T-helper 2 cell treated with Interferon-gamma antibody and Interleukin-4, amounts not matched to agents 100 ng/mL and 5 ng/mL, for 36 hours (primary cell): ENCODE measurements at regions not wholly inside any gene's neighbourhood (a gene's known extent, or its start where the extent isn't known, plus 50 kb on each side); places are given as distances from the start of the nearest gene placed in this dataset.
"Not testable (repeated sequence)": the region's sequence is repeated elsewhere in the genome, so short reads cannot be mapped to it uniquely, and the experiment has no call there.

Experiments used
- intact Hi-C: fragments of 100-400 bp; cut with micrococcal nuclease; formaldehyde crosslinking; loops from one replicate; pipeline ENCODE4 v1.15.1; 2023

DNA sequence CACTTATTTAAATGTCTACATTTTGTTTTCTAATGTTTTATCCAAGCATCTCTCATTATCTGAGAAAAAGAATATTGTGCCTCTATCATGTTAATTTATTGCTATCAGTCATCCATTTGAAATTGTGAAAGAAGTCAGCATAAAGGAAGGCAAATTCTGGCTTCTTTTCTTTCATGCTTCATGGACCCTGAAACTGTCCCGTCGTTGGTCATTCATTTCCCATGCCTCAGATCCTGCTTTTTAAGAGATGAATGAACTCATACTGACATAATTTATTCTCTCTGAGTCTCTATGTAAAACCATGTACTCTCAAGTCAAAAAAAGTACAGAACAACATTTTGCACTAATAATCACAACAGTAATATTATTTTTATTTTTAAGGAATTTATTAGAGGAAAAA, 2512.0 kb downstream of the PCDH9 start:
- intact Hi-C loops = no loop called here

DNA sequence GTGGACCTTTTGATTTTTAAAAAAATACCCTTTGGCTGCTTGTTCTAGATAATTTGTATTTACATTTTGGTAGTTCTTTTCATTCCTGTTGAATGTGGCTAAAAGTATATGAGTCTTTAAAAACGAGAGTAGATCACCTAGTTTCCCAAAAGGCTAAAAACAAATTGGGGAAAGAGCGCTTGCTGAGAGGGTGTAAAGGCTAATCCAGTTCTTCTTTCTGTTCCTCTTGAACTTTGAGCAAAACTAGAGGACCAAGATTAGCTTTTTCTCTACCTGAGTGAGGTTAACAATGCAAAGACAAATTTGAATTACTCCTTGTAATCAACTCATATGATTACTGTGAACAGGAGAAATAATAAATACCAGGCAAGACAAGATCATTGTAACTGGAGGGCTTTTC, 2513.2 kb downstream of the PCDH9 start:
- intact Hi-C loops = no loop called here

DNA sequence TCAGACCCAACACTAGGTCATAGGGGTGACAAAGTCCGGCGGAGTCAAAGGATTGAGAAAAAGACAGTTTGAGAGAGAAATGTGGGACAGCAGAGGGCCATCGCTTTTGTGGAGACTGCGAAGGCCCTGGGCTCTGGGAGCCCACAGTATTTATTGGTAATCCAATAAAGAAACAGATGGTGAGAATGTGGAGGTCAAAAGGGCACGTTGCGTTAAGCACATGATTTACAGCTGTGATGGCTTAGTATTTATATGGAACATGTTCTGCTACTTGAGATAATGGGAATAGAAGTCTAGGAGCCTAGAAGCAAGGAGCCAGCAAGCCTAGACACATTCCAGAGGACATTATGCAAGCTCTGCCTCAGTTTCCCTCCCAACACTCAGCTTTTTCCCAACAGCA, 2521.1 kb downstream of the PCDH9 start:
- intact Hi-C loops = no loop called here

DNA sequence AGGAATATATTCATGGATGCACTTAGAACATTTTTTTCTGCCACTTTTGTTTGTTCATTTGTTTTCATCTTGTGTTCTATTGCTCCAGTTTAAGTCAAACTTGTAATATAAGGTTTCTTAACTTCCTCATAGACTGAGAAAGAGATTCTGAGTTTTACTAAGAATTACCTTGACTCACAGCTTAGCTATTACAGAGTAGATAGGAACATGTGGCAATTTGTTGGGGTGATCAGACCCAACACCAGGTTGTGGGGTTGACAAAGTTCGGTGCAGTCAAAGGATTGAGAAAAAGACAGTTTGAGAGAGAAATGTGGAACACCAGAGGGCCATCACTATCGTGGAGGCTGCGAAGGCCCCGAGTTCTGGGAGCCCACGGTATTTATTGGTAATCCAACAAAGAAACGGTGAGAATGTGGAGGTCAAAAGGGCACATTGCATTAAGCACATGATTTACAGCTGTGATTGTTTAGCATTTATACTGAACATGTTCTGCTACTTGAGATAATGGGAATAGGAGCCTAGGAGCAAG, 2526.0 kb downstream of the PCDH9 start:
- intact Hi-C loops = no loop called here

DNA sequence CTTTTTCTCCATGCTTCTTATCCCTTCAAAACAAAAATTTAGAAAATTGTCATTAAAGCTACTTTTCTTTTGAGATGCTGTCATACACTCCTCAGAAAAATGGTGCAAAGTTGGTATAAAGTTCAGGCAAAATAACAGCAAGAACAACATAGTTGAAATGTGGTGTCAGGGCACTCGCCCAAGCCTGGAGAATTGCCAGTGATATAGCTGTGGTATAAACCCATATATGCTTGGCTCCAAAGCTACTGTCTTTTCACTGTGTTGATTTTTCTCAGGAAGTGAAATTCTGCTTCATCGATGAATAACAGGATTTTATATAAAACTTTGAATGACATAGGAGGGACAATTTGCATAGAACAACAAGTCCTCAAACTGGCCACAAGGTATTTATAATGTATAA, 2532.9 kb downstream of the PCDH9 start:
- intact Hi-C loops = no loop called here

DNA sequence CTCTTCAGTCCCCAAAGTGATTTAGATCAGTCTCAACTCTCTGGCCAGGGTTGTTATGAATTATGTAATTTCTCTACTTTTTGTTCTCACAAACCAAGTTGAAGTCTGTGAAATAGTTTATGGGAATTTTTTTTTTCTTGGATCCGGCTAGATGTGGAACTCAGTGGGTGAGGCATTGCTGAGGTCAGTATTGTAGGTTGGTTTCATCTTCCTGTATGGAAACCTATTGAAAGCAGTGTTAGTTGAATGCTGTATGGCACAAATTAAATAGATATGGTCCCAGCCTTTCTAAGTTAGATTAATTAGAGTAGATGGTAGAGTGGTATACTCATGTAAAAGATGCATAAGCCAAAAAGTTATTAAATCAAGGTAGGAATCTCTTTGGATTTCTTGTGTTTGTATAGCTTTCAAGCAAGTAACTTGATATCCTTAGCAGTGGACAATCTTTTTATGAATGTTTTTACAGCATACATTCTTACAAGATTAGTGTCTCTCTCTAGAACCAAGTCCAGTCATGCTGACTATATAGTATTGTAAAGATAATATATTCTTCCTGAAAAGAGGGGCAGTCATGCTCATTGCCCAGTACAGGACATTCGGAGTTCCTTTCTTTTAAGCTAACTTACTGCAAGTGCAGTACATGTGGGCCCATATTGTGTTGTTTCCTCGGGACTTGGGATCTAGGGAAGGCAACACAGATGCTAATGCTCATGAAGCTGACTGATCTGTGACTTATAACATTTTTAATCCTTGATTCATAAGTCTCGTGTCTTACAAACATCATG, 2541.1 kb downstream of the PCDH9 start:
- intact Hi-C loops = no loop called here

DNA sequence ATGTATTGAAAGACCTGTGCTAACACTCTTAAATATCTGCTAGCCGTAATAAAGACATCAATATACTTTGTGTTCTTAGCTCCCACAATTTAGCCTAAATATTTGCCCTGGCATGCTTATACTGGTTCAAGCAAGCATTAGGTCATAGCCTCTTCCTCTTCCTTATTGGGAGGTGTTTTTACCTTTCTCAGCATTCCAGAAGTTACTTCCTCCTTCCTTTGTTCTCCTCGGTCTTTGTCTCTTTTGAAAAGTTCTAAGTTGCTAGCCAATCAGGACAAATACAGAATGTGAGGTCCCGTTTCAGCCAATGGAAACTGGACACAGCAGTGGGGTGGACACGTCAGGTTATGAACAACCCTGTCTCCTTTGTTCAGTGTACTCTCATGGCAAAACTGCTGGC, 2543.6 kb downstream of the PCDH9 start:
- intact Hi-C loops = not testable (repeated sequence)

DNA sequence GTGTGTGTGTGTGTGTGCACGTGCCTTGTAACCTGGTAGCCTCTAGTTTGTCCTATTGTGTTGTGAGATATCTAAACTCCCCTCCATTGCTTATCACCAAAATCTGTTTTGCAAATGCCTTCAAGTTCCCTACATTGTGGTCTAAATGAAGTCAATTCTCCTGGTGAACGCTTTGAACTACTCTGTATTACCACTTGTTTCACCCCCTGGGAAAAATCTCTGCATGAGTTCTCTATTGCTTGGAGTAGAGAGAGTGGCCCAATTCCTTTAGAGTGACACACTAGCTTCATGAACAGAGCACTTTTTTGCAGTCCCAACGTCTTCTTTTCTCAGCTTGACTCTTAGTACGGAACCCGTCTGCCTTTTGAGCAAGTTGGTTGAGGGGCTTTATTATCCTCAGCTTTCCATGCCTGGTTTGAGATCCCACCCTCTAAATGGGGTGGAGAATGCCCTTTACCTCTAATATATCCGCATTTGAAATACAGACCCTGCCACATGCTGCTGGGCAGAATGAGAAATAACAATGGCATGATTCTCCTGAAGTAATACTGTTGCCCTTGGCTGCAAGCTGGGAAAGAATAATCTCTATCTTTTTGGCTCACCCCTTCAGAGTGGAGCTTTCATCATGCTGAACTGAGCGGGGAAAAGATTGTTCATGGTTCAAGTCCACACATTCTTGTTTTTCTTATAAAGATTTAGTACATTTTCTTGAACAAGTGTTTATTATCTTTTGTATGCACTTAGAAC, 2545.3 kb downstream of the PCDH9 start:
- intact Hi-C loops = no loop called here

DNA sequence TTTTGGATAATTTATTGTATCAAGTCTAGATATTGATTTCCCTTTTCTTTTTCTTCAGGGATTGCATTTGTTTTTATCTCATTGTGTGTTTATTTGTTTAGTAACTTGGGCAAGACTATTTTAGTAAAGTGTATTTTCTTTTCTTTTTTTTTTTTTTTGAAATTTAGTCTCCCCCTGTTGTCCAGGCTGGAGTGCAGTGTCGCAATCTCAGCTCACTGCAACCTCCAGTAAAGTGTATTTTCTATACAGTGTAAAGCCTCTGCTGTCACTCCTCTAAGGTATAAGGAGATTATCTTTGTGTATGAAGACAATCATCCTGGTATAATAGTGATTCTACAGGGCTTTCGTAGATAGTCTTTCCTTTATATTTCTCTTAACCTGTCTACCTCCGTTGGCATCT, 2546.0 kb downstream of the PCDH9 start:
- intact Hi-C loops = no loop called here

DNA sequence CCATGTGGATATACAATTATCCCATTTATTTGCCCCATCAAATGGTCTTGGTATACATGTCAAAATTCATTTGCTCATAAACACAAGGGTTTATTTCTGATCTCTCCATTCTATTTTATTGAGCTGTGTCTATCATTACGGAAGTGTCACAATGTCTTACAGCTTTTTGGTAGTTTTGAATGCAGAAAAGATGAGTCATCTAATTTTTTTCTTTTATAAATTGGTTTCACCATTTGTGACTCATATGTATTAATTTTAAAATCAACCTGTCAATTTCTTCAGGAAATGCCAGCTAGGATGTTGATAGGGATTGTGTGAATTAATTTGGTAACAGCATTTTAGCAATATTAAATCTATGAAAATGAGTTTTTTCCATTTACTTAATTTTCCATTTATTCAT, 2549.4 kb downstream of the PCDH9 start:
- intact Hi-C loops = no loop called here

DNA sequence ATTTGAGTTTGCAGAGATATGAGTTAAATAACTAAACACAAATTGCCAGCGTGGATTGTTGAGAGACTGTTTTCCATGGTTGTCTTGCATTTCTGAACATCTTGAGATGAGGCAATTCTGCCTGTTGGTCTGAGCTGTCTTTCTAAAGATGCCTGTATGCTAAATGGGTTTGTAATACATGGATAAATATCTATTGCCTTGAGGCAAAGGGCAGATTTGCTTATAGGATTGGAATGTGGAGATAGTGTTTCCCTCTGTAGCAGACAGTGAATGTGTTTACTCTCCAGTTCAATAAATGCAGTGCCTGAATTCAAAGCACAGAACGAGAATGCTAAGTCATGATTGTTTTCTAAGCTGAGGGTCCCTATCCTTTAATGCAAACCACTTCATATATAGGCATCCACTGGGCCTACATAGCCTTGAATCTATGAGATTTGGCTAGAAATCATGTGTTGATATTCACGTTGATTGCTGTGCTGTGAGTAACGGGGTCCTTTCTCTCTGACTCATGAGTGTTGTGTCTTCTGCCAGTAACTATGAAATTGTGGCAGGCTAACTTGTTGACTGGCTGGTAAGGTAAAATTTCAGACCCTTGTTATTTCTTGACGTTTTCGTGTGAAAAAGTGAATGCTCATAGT, 2554.8 kb downstream of the PCDH9 start:
- intact Hi-C loops = no loop called here

DNA sequence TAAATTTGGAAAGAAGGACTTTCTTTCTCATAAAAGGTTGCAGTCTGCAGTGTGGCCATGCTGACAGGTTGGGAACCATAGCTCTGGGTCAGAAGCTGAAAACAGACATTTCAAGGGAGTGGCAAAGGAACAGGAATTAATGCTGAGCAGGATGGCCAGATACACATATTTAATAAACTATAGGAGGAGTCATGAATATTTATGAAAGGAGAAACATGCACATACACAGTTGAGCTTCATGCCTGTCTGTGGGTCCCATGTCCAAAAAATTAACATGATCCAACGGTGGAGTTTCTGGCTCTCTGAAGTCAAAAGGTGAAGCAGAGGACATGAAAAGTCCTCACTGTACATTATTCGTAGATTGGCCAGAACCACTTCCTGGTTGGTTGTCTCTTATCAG, 2556.0 kb downstream of the PCDH9 start:
- intact Hi-C loops = no loop called here

DNA sequence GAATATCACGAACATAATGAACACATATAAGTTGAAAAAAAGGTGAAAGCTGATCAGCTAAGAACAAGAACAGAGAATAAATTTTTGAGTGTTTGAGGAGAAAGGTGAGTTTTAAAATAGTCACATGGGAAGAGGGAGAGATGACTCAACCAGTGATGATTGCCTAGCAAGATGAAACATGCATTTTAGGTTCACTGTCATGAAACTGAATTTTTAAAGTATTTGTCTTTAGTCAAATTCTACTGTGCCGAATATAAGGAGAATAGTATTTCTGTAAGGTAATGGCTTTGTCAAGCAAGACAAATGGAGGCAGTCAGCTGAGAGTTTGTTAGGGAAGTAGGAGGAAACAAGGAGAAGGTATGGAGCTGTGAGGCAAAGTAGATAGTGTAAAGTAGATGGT, 2557.4 kb downstream of the PCDH9 start:
- intact Hi-C loops = no loop called here

DNA sequence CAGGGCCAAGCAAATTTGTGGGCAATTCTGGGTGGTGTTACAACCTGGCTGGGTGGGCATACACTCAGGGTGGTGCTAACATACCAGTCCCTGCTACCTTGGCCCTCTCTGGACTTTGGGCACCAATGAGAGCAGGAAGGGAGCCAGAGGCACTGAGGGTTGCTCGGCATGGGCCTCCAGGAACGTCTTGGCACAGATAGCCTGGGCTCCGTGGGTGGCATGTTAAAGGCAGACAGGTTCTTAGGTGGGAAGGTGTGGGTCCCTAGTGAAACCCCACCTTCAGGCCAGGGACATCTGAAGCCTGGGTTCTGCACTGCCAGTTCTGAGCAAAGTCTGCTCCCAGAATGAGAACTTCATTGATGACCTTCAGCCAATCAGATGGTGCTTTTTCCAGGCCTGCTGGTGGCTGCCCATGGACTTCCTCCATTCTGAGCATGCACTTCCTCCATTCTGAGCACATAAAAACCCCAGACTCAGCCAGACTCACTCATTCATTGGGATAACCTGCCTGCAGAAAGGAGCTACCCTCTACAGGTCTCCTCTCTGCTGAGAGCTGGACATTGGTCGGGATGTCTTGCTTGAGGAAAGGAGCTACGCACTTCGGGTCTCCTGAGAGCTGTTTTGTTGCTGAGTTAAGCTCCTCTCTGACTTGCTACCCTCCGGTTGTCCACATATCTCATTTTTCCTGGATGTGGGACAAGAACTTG, 2567.1 kb downstream of the PCDH9 start:
- intact Hi-C loops = no loop called here

DNA sequence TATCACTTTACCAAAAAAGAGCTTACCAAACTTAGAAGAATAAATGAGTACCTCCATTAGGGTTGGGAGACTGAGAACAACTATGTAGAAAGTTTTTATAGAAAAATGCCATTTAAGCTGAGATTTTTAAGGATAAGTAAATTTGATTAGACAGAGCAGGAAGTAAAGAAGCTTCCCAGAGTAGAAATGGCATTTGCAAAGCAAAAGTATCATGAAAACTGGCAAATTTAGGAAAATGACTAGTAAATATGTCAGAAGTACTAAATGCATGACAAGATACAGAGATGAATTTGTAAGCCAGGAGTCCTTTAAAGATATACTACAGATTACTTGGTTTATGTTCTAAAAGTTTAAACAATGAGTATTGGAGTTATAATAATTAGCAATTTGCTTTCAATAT, 2581.8 kb downstream of the PCDH9 start:
- intact Hi-C loops = no loop called here

DNA sequence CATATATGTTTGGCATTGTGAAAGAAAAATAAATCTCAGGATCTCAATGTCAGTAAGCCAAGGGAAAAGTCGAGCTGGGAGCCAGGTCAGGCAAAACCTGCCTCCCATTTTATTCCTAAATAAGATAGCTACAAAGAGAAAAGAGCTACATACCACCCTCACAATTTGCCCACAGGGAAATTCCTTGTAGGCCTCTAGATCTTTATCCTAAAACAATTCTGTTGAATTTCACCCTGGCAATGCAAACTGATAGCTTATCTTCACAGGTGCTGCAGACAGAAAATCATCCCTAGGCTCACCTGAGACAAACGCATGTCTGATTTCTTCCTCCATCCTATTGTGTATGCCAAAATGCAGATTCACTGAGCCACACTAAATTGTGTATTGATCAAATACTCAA, 2587.1 kb downstream of the PCDH9 start:
- intact Hi-C loops = no loop called here

DNA sequence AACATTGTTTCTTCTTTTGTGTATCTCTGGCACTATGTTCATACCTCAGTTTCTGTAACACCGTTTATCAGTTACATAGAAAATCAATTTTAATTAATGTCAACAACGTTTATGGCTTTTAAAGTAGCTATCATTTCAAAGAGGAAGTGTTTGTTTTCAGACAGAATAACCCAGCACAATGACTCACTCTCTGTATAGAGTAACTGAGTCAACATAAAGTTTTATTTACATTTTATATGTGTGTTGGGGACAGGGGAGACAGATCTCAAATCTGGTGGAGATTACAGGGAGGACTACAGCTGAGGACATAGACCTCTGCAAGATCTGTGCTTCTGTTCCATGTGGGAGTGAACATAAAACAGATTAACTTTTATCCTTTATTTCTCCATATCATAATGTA, 2590.1 kb downstream of the PCDH9 start:
- intact Hi-C loops = no loop called here

DNA sequence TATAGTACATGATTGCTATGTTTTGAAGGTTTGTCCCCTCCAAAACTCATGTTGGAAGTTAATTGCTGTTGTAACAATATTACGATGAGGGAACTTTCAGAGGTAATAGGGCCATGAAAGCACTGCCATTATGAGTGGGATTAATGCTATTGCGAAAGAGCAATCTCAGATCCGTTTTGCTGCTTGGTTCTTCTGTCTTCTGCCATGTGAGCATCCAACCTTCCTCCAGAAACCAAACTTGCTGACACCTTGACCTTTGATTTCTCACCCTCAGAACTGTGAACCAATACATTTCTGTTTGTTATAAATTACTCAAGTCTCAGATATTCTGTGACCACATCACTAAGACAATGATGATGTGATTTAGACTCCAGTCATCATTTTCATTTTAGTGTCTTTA, 2590.9 kb downstream of the PCDH9 start:
- intact Hi-C loops = no loop called here

DNA sequence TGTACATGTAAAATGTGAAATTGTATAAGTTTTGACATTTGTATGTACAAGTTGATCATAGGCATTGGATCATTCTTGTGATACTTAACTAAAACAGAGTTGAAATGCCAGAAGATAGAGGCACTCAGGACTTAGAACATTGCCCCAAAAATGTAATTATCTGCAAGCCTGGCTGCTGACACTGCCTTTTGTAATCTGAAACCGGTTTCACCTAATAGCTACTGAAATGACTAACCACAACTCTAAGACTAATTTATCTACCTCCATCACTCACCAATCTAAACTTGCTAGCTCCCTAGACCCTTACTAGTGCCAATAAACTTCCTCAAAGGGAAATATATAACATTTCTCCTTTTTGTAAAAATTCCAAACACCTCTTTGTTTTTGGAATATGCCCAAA, 2596.2 kb downstream of the PCDH9 start:
- intact Hi-C loops = no loop called here

DNA sequence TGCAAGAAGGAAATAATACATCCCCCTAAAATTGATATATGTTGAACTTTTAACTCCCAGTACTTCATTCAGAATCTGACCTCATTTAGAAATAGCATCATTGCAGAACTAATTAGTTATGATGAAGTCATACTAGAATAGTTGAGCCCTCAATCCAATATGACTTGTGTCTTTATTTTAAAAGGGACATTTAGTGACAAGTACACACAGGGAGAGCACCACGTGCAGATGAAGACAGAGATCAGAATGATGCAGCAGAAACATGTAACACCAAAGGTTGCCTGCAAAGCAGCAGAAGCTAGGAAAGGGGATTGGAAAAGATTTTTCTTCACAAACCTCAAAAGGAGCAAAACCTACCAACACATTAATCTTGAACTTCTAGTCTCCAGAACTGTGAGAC, 2602.5 kb downstream of the PCDH9 start:
- intact Hi-C loops = no loop called here

DNA sequence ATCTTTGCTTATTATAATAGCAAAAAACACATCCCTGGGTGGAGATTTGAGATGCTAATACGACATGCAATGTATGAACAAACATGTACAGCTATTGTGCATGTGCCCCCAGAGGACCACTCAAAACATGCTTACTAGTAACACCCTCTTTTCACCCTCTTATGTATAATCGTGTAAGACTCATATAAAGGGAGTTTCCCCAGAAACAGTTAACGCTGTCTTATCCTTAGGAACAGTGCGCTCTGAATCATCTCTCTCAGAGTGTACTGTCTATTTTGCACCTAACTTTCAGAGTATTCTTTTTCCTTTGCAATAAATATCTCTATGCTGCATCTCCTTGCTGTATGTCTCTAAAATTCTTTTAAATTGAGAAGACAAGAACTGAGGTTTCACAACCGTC, 2604.0 kb downstream of the PCDH9 start:
- intact Hi-C loops = no loop called here

DNA sequence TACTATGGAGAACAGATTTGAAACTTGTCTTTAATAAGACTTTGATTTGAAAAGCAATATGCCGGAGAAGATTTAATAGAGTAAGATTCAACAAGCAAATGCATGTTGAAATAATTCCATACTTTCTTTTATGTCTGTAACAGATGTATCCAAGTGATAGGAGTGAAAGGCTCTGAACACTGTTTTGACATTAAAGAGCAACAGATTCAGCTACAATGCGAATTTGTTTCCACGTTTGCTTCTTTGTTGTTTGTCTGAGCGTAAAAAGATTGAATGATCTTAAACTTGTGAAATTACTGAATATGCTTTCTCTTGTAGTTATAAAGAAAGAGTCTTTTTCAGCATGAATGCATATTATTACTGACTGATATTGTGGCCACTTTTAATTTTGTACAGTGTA, 2612.9 kb downstream of the PCDH9 start:
- intact Hi-C loops = no loop called here
